Fibroblast of lung (primary cell): ENCODE measurements at regions not wholly inside any gene's neighbourhood (a gene's known extent, or its start where the extent isn't known, plus 50 kb on each side); places are given as distances from the start of the nearest gene placed in this dataset.

Experiments
- EZH2 ChIP-seq: IDR thresholded peaks from 2 replicates; pipeline ENCODE4 v1.5.1; 2012; ENCODE audit warnings: low read length, control low read depth, mild to moderate bottlenecking; ENCODE audit errors: missing control alignments
- TF ChIP-seq, protein P1 (sequence below), 2 donors: IDR thresholded peaks in 1 of 2; conservative IDR thresholded peaks in 1 of 2; 1 replicate in 1 of 2; 2 replicates in 1 of 2; pipeline ENCODE4 v1.5.1; 2011 to 2012; ENCODE audit warnings: low read length in 2 of 2, control low read depth in 1 of 2, inconsistent platforms in 1 of 2, low read depth in 1 of 2, mild to moderate bottlenecking in 1 of 2

DNA sequence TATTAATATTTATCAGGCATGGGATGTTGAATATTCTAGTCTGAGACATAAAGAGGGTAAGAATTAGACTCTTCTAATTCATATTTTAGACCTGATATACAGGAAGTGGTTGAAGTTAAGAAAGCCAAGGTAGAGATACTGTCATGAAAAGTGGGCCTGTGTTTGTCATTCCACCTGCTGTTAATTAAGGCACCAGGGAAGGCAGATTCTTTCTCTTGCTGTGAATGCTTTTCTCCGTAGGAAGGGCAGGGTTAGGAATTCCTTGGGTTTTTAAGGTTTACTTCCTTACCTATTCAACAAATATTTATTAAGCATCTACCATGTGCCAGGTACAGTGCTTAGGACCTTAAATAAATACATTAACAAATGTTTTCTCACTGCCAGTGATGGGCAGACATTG is 196.4 kb downstream of the CAVIN4 start:
- TF ChIP-seq, protein P1, sequence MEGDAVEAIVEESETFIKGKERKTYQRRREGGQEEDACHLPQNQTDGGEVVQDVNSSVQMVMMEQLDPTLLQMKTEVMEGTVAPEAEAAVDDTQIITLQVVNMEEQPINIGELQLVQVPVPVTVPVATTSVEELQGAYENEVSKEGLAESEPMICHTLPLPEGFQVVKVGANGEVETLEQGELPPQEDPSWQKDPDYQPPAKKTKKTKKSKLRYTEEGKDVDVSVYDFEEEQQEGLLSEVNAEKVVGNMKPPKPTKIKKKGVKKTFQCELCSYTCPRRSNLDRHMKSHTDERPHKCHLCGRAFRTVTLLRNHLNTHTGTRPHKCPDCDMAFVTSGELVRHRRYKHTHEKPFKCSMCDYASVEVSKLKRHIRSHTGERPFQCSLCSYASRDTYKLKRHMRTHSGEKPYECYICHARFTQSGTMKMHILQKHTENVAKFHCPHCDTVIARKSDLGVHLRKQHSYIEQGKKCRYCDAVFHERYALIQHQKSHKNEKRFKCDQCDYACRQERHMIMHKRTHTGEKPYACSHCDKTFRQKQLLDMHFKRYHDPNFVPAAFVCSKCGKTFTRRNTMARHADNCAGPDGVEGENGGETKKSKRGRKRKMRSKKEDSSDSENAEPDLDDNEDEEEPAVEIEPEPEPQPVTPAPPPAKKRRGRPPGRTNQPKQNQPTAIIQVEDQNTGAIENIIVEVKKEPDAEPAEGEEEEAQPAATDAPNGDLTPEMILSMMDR (conservative IDR thresholded peaks at IDR 0.05 in 1 of 2, IDR thresholded peaks at IDR 0.05 in 1 of 2; ENCODE audit: low read depth in 1 of 2, low read length in 2 of 2) = no peak
- TF ChIP-seq EZH2 = no peak
